Keratinocyte (primary cell): ENCODE measurements at regions not wholly inside any gene's neighbourhood (a gene's known extent, or its start where the extent isn't known, plus 50 kb on each side); places are given as distances from the start of the nearest gene placed in this dataset.

ENCODE experiments used
- EZH2 ChIP-seq: IDR thresholded peaks from one replicate; pipeline ENCODE4 v1.6.1; 2012; ENCODE audit warnings: inconsistent platforms, mild to moderate bottlenecking, low read length, moderate library complexity
- TF ChIP-seq, protein P1 (sequence below), 3 experiments: IDR thresholded peaks in 1 of 3; conservative IDR thresholded peaks in 1 of 3; optimal IDR thresholded peaks in 1 of 3; 2 replicates in 2 of 3; 3 replicates in 1 of 3; pipeline versions ENCODE3 to v1.5.1; 2011; ENCODE audit warnings: low read length in 3 of 3, mild to moderate bottlenecking in 3 of 3, moderate library complexity in 2 of 3, control low read depth in 1 of 3, inconsistent platforms in 1 of 3; ENCODE audit not compliant: insufficient read depth in 2 of 3; ENCODE audit errors: extremely low read depth in 1 of 3

- TF ChIP-seq, protein P1, sequence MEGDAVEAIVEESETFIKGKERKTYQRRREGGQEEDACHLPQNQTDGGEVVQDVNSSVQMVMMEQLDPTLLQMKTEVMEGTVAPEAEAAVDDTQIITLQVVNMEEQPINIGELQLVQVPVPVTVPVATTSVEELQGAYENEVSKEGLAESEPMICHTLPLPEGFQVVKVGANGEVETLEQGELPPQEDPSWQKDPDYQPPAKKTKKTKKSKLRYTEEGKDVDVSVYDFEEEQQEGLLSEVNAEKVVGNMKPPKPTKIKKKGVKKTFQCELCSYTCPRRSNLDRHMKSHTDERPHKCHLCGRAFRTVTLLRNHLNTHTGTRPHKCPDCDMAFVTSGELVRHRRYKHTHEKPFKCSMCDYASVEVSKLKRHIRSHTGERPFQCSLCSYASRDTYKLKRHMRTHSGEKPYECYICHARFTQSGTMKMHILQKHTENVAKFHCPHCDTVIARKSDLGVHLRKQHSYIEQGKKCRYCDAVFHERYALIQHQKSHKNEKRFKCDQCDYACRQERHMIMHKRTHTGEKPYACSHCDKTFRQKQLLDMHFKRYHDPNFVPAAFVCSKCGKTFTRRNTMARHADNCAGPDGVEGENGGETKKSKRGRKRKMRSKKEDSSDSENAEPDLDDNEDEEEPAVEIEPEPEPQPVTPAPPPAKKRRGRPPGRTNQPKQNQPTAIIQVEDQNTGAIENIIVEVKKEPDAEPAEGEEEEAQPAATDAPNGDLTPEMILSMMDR (optimal IDR thresholded peaks at IDR 0.05 in 1 of 3, IDR thresholded peaks at IDR 0.05 in 1 of 3, conservative IDR thresholded peaks at IDR 0.05 in 1 of 3; ENCODE audit: extremely low read depth in 1 of 3, insufficient read depth in 2 of 3, low read length in 3 of 3) = no peak
- TF ChIP-seq EZH2 = no peak
Observed at GRCh38 chr6:14738933-14739332, 506.9 kb upstream of the JARID2 start.
